Glutamatergic neuron (in vitro differentiated cells): ENCODE measurements at regions not wholly inside any gene's neighbourhood (a gene's known extent, or its start where the extent isn't known, plus 50 kb on each side); places are given as distances from the start of the nearest gene placed in this dataset.

ENCODE experiments used
- DNase-seq: peaks from one replicate; pipeline ENCODE4 v3.0.0; 2022
- H3K27ac Mint-ChIP-seq: one replicate; pipeline ENCODE4 v1.8.0; 2020; ENCODE audit warnings: mild to moderate bottlenecking, mixed read lengths, inconsistent platforms; ENCODE audit not compliant: unreplicated experiment
- H3K27me3 Mint-ChIP-seq: one replicate; pipeline ENCODE4 v1.8.0; 2020; ENCODE audit warnings: mild to moderate bottlenecking, moderate library complexity, mixed read lengths, inconsistent platforms; ENCODE audit not compliant: unreplicated experiment
- H3K36me3 Mint-ChIP-seq: one replicate; pipeline ENCODE4 v1.8.0; 2020; ENCODE audit warnings: mild to moderate bottlenecking, mixed read lengths, inconsistent platforms; ENCODE audit not compliant: unreplicated experiment
- H3K4me1 Mint-ChIP-seq: one replicate; pipeline ENCODE4 v1.8.0; 2020; ENCODE audit warnings: mild to moderate bottlenecking, low read depth, mixed read lengths, inconsistent platforms; ENCODE audit not compliant: unreplicated experiment
- H3K4me3 Mint-ChIP-seq: one replicate; pipeline ENCODE4 v1.8.0; 2020; ENCODE audit warnings: mild to moderate bottlenecking, mixed read lengths, inconsistent platforms; ENCODE audit not compliant: unreplicated experiment
- H3K9me3 Mint-ChIP-seq: one replicate; pipeline ENCODE4 v1.8.0; 2020; ENCODE audit warnings: mild to moderate bottlenecking, moderate library complexity, mixed read lengths, inconsistent platforms; ENCODE audit not compliant: unreplicated experiment
- TF ChIP-seq, protein P1 (sequence below): fragments of 200-600 bp; sonication (generic); IDR thresholded peaks from one replicate; pipeline ENCODE4 v1.5.0; 2021; ENCODE audit not compliant: partially characterized antibody, unreplicated experiment

DNA sequence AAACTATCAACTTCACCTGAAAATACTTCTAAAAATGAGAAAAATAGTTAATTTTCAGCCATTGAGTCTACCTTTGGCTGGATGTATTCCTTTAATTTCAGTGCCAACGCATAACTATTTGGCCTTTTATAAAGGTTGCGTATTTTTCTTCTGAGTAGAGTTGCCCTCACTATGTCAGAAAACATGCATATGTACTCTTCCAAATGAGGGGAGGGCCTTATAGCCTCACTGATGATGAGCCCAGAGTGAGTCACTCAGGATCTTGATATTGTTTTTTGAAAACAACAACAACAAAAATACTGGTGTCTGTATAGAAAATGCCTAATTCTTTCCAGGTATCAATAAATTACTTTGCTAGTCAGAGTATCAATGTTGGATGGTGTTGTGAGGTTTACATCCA, 349.3 kb downstream of the FBXO8 start:
- Mint-ChIP-seq H3K9me3 (no peaks in the 10 kb centered on the region), H3K36me3 (no peaks in the 10 kb centered on the region), H3K27me3 (no peaks in the 10 kb centered on the region), H3K27ac (no peak overlapping the region), H3K4me1 (peaks cover 7% of the 10 kb centered on the region), H3K4me3 (no peak overlapping the region)
- TF ChIP-seq, protein P1, sequence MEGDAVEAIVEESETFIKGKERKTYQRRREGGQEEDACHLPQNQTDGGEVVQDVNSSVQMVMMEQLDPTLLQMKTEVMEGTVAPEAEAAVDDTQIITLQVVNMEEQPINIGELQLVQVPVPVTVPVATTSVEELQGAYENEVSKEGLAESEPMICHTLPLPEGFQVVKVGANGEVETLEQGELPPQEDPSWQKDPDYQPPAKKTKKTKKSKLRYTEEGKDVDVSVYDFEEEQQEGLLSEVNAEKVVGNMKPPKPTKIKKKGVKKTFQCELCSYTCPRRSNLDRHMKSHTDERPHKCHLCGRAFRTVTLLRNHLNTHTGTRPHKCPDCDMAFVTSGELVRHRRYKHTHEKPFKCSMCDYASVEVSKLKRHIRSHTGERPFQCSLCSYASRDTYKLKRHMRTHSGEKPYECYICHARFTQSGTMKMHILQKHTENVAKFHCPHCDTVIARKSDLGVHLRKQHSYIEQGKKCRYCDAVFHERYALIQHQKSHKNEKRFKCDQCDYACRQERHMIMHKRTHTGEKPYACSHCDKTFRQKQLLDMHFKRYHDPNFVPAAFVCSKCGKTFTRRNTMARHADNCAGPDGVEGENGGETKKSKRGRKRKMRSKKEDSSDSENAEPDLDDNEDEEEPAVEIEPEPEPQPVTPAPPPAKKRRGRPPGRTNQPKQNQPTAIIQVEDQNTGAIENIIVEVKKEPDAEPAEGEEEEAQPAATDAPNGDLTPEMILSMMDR, result no peak
- no peak for DNase-seq

DNA sequence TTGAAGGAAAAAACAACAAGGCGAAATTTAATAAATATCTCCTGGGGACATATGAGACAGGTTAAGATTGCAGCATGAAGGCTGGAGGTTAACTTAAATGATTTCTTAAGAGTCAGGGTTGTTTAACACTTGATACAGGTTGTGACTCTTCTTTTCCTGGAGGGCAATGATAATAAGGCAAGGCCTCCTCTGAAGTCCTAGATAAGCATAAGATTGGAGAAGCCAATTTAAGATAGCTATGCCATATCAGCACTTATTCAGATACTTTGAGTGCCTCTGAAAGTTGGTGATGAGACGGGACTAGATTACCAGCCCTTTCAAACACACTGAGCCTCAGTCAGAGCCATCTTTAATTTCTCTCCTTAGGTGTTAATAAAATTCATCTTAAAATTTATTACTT, 350.8 kb downstream of the FBXO8 start:
- Mint-ChIP-seq H3K27me3 (no peaks in the 10 kb centered on the region), H3K27ac (no peak overlapping the region), H3K4me3 (no peak overlapping the region), H3K9me3 (no peaks in the 10 kb centered on the region), H3K4me1 (peaks cover 7% of the 10 kb centered on the region), H3K36me3 (no peaks in the 10 kb centered on the region)
- TF ChIP-seq, protein P1, result no peak
- DNase-seq, result no peak

DNA sequence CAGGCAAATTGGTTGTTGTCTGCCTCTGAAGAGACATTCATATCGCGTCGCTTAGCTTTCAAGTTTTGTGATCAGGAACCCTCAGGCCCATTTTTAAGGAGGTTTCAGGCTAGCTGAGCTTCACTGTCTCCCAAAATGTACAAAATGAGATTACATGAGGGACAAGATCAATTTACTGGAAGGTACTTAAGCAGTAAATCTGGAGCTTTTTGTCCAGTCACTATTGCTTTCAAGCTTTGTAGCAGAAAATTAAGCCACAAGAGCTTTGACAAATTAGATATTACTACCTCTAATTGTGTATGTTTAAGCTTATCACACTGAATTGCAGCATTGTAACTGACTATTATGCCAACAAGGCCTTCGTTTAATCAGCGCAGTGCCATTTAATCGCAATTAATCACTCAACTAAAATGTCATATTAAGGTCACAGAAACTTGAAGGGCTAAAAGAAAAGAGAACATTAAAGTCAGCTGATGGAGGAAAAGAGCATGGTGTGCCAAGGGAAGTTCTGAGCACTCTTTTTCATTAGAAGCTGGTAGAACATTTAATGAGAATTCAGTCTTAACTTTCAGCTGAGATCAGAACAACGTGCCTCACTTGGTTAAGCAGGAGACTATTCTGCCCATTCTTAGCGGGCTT, 353.0 kb downstream of the FBXO8 start:
- no peak overlapping the region for H3K27ac Mint-ChIP-seq
- no peaks in the 10 kb centered on the region for H3K27me3 Mint-ChIP-seq
- H3K4me1 Mint-ChIP-seq, result no peaks in the 10 kb centered on the region
- TF ChIP-seq, protein P1, result no peak
- DNase-seq, result no peak
- H3K36me3 Mint-ChIP-seq, result no peaks in the 10 kb centered on the region
- H3K9me3 Mint-ChIP-seq, result no peaks in the 10 kb centered on the region
- H3K4me3 Mint-ChIP-seq, result no peak overlapping the region

DNA sequence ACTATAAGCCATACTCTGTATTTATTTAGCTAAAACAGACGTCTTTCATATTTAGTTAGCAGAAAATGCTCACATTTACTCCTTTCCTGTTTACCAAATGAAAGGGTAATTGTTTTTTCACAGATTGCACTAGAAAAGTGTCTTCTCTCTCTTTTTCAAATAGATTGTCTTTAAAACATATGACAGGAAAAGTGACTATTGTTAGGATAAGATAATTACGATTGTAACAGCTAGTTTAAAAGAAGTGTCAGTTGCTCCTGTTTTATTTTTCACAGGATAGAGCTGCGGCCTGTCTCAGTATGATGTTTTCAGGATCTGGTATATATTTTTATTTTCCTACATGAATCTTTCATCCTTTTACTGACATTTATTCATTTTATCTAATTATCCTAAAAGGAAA, 353.5 kb downstream of the FBXO8 start:
- Mint-ChIP-seq H3K36me3 (no peaks in the 10 kb centered on the region), H3K4me1 (no peaks in the 10 kb centered on the region), H3K27ac (no peak overlapping the region), H3K27me3 (no peaks in the 10 kb centered on the region), H3K4me3 (no peak overlapping the region), H3K9me3 (no peaks in the 10 kb centered on the region)
- TF ChIP-seq, protein P1, result no peak
- no peak for DNase-seq

DNA sequence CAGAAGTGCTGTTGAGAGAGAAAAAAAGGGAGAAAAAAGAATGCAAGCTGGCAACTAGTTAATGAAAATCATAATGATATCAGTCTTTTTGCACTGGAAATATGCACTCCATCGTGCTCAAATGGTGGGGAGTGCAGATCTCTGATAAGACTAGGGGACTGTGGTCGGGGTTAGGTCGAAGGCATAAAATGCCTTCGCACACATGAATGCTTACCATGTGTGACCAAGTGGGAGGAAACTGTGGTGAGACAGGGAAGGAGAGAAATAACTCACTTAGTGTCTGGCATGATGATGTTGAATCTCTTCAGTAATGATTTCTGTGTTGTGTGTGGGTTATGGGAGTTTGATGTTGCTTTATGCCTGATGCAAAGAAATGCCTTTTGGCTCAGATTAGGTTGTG, 358.9 kb downstream of the FBXO8 start:
- Mint-ChIP-seq H3K27me3 (no peaks in the 10 kb centered on the region), H3K27ac (no peak overlapping the region), H3K4me3 (no peak overlapping the region), H3K9me3 (no peaks in the 10 kb centered on the region), H3K4me1 (no peaks in the 10 kb centered on the region), H3K36me3 (no peaks in the 10 kb centered on the region)
- TF ChIP-seq, protein P1, result no peak
- no peak for DNase-seq
